H9 (cell line): ENCODE measurements at regions not wholly inside any gene's neighbourhood (a gene's known extent, or its start where the extent isn't known, plus 50 kb on each side); places are given as distances from the start of the nearest gene placed in this dataset.

ENCODE experiments used
- DNase-seq: peaks from one replicate; pipeline ENCODE4 v3.0.0-alpha.2; 2017
- H2AFZ ChIP-seq: one replicate; pipeline ENCODE4 v1.6.1; 2013; ENCODE audit warnings: mild to moderate bottlenecking, low read length, control low read depth, moderate library complexity
- H2AK5ac ChIP-seq: 2 replicates; pipeline ENCODE4 v1.6.1; 2013; ENCODE audit warnings: low read length, control low read depth, mixed read lengths; ENCODE audit not compliant: insufficient read length
- H2BK120ac ChIP-seq: one replicate; pipeline ENCODE4 v1.6.1; 2013; ENCODE audit warnings: low read depth, mild to moderate bottlenecking, low read length, control low read depth, inconsistent platforms; ENCODE audit not compliant: poor library complexity, severe bottlenecking
- H2BK12ac ChIP-seq: 2 replicates; pipeline ENCODE4 v1.6.1; 2013; ENCODE audit warnings: low read length, control low read depth, mixed read lengths, low read depth; ENCODE audit not compliant: insufficient read length
- H2BK15ac ChIP-seq: 2 replicates; pipeline ENCODE4 v1.6.1; 2013; ENCODE audit warnings: low read depth, low read length, control low read depth
- H2BK20ac ChIP-seq: one replicate; pipeline ENCODE4 v1.6.1; 2013; ENCODE audit warnings: low read depth, mild to moderate bottlenecking, low read length, control low read depth, inconsistent platforms; ENCODE audit not compliant: poor library complexity, severe bottlenecking
- H2BK5ac ChIP-seq: 2 replicates; pipeline ENCODE4 v1.6.1; 2013; ENCODE audit warnings: low read length, control low read depth, mixed read lengths; ENCODE audit not compliant: insufficient read length
- H3K14ac ChIP-seq: 2 replicates; pipeline ENCODE4 v1.6.1; 2013; ENCODE audit warnings: low read length, control low read depth; ENCODE audit not compliant: insufficient read depth
- H3K18ac ChIP-seq: 2 replicates; pipeline ENCODE4 v1.6.1; 2013; ENCODE audit warnings: low read depth, mild to moderate bottlenecking, mixed read lengths, low read length, control low read depth; ENCODE audit not compliant: insufficient read length
- H3K23ac ChIP-seq: 2 replicates; pipeline ENCODE4 v1.6.1; 2013; ENCODE audit warnings: low read length, control low read depth, mixed read lengths, low read depth; ENCODE audit not compliant: insufficient read length
- H3K23me2 ChIP-seq: 2 replicates; pipeline ENCODE4 v1.6.1; 2013; ENCODE audit warnings: low read depth, mild to moderate bottlenecking, mixed read lengths, low read length, control low read depth; ENCODE audit not compliant: insufficient read length, poor library complexity, severe bottlenecking
- H3K27ac ChIP-seq: 2 replicates; pipeline ENCODE4 v1.5.1; 2013; ENCODE audit warnings: low read length, control low read depth, mixed read lengths, low read depth; ENCODE audit not compliant: insufficient read length
- H3K27me3 ChIP-seq: 2 replicates; pipeline ENCODE4 v1.6.1; 2013; ENCODE audit warnings: low read length, control low read depth, inconsistent platforms; ENCODE audit not compliant: insufficient read depth
- H3K4ac ChIP-seq: 2 replicates; pipeline ENCODE4 v1.6.1; 2013; ENCODE audit warnings: low read depth, mild to moderate bottlenecking, control low read depth, inconsistent platforms, low read length, moderate library complexity
- H3K4me1 ChIP-seq: 2 replicates; pipeline ENCODE4 v1.6.1; 2013; ENCODE audit warnings: low read length, control low read depth, inconsistent platforms; ENCODE audit not compliant: insufficient read depth
- H3K4me2 ChIP-seq: 2 replicates; pipeline ENCODE4 v1.6.1; 2013; ENCODE audit warnings: low read length, control low read depth, mixed read lengths; ENCODE audit not compliant: insufficient read length, insufficient read depth
- H3K56ac ChIP-seq: 2 replicates; pipeline ENCODE4 v1.6.1; 2013; ENCODE audit warnings: low read depth, mild to moderate bottlenecking, mixed read lengths, low read length, control low read depth; ENCODE audit not compliant: insufficient read length
- H3K79me1 ChIP-seq: 2 replicates; pipeline ENCODE4 v1.6.1; 2013; ENCODE audit warnings: low read depth, mild to moderate bottlenecking, moderate library complexity, low read length, control low read depth, inconsistent platforms; ENCODE audit not compliant: insufficient read depth, poor library complexity, severe bottlenecking
- H3K79me2 ChIP-seq: 2 replicates; pipeline ENCODE4 v1.6.1; 2013; ENCODE audit warnings: low read length, control low read depth, inconsistent platforms; ENCODE audit not compliant: insufficient read depth
- H3K9ac ChIP-seq: 2 replicates; pipeline ENCODE4 v1.6.1; 2013; ENCODE audit warnings: low read length, control low read depth, mixed read lengths; ENCODE audit not compliant: insufficient read length; ENCODE audit errors: extremely low read depth
- H3K9me3 ChIP-seq: one replicate; pipeline ENCODE4 v1.6.1; 2013; ENCODE audit warnings: low read depth, low read length, inconsistent platforms; ENCODE audit not compliant: control insufficient read depth
- H3T11ph ChIP-seq: one replicate; pipeline ENCODE4 v1.6.1; 2013; ENCODE audit warnings: mild to moderate bottlenecking, low read length, control low read depth, inconsistent platforms
- H4K20me1 ChIP-seq: one replicate; pipeline ENCODE4 v1.6.1; 2013; ENCODE audit not compliant: control insufficient read depth, insufficient read length, insufficient read depth
- H4K5ac ChIP-seq: 2 replicates; pipeline ENCODE4 v1.6.1; 2013; ENCODE audit warnings: low read depth, mild to moderate bottlenecking, mixed read lengths, low read length, control low read depth; ENCODE audit not compliant: insufficient read length
- H4K8ac ChIP-seq: replicated peaks from 2 replicates; pipeline ENCODE4 v1.6.1; 2013; ENCODE audit warnings: low read length, control low read depth, mixed read lengths, low read depth; ENCODE audit not compliant: insufficient read length
- H4K91ac ChIP-seq: 2 replicates; pipeline ENCODE4 v1.6.1; 2013; ENCODE audit warnings: low read depth, mild to moderate bottlenecking, moderate library complexity, mixed read lengths, low read length, control low read depth; ENCODE audit not compliant: insufficient read length
- H3K27ac Mint-ChIP-seq, 3 experiments: 2 replicates in 2 of 3; 3 replicates in 1 of 3; pipeline ENCODE4 v1.8.0; 2020 to 2021; ENCODE audit warnings: mixed read lengths in 3 of 3, mild to moderate bottlenecking in 1 of 3, moderate library complexity in 1 of 3
- H3K27me3 Mint-ChIP-seq: 2 replicates; pipeline ENCODE4 v1.8.0; 2021; ENCODE audit warnings: low read depth, mild to moderate bottlenecking, moderate library complexity, mixed read lengths
- H3K36me3 Mint-ChIP-seq, 3 experiments: 2 replicates in 2 of 3; 3 replicates in 1 of 3; pipeline ENCODE4 v1.8.0; 2020 to 2021; ENCODE audit warnings: low read depth in 3 of 3, mixed read lengths in 3 of 3; ENCODE audit not compliant: insufficient read depth in 1 of 3
- H3K4me1 Mint-ChIP-seq, 2 experiments: 2 replicates each; pipeline ENCODE4 v1.8.0; 2020; ENCODE audit warnings: mixed read lengths in 2 of 2
- H3K4me3 Mint-ChIP-seq, 2 experiments: 2 replicates in 1 of 2; 3 replicates in 1 of 2; pipeline ENCODE4 v1.8.0; 2020 to 2021; ENCODE audit warnings: mild to moderate bottlenecking in 2 of 2, mixed read lengths in 2 of 2, moderate library complexity in 1 of 2
- H3K9me3 Mint-ChIP-seq, 2 experiments: 2 replicates in 1 of 2; 3 replicates in 1 of 2; pipeline ENCODE4 v1.8.0; 2020; ENCODE audit warnings: mild to moderate bottlenecking in 2 of 2, mixed read lengths in 2 of 2, moderate library complexity in 1 of 2
- WGBS: extraction: QIAGEN DNeasy Blood & Tissue Kit; methylation state at CpG from one replicate; pipeline ENCODE4 v1.1.7; 2013; ENCODE audit warnings: missing lambda C conversion rate, low lambda C conversion rate, mixed read lengths; ENCODE audit not compliant: insufficient read length; ENCODE audit errors: extremely low coverage; 5-methylcytosine and 5-hydroxymethylcytosine counted together
- TF ChIP-seq, protein P1 (sequence below): fragments of 200-600 bp; sonication (generic); conservative IDR thresholded peaks from 3 replicates; pipeline ENCODE4 v1.8.0; 2021; ENCODE audit warnings: antibody characterized with exemption, mild to moderate bottlenecking

DNA sequence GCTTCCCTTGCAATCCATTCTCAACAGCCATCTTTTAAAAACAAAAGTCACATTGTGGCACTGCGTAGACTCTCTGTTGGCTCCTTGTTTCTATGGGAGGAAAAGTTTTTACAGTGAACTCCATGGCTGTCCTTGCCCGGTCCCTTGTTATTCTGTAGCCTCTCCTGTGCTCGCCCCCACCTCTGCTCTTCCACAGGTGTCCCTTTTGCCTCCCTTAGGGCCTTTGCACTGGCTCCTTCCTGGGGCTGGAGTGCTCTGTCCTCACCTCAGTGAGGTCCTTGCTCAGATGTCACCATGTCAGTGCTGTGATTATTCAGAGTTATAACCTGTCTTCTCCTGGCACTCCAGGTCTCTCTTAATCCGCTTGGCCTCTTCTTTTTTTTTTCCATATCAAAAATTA, 308.8 kb downstream of the DOCK8 start:
- no peak for DNase-seq
- Mint-ChIP-seq H3K9me3 (no peaks in the 10 kb centered on the region), H3K27ac (peak overlapping the region in 2 of 3 experiments; percentile 42 to 49; a peak in 2 of 7 replicates), H3K36me3 (peaks cover 0 to 6% (median 3%) of the 10 kb centered on the region in 3 experiments; a peak in 3 of 7 replicates), H3K27me3 (no peaks in the 10 kb centered on the region), H3K4me3 (no peak overlapping the region), H3K4me1 (peaks cover 1 to 4% of the 10 kb centered on the region in 2 experiments)
- Histone ChIP-seq H4K5ac (no peak overlapping the region), H2AK5ac (no peak overlapping the region), H3K4me2 (no peak overlapping the region), H2AFZ (no peak overlapping the region), H3K27me3 (no peaks in the 10 kb centered on the region), H3K23me2 (no peaks in the 10 kb centered on the region), H3K9me3 (no peaks in the 10 kb centered on the region), H4K91ac (no peak overlapping the region), H3K23ac (no peak overlapping the region), H3K79me1 (peaks cover 8% of the 10 kb centered on the region), H3K79me2 (no peaks in the 10 kb centered on the region; the same call in 1 of the 2 replicates), H3K56ac (no peak overlapping the region), H2BK20ac (no peak overlapping the region), H3T11ph (no peak overlapping the region), H2BK5ac (no peak overlapping the region), H3K4ac (no peak overlapping the region), H3K14ac (no peak overlapping the region), H3K4me1 (no peaks in the 10 kb centered on the region), H2BK120ac (no peak overlapping the region), H4K8ac (no peak overlapping the region), H2BK12ac (no peak overlapping the region), H3K27ac (no peak overlapping the region), H3K18ac (no peak overlapping the region), H2BK15ac (no peak overlapping the region), H3K9ac (no peak overlapping the region), H4K20me1 (no peaks in the 10 kb centered on the region)
- TF ChIP-seq, protein P1, sequence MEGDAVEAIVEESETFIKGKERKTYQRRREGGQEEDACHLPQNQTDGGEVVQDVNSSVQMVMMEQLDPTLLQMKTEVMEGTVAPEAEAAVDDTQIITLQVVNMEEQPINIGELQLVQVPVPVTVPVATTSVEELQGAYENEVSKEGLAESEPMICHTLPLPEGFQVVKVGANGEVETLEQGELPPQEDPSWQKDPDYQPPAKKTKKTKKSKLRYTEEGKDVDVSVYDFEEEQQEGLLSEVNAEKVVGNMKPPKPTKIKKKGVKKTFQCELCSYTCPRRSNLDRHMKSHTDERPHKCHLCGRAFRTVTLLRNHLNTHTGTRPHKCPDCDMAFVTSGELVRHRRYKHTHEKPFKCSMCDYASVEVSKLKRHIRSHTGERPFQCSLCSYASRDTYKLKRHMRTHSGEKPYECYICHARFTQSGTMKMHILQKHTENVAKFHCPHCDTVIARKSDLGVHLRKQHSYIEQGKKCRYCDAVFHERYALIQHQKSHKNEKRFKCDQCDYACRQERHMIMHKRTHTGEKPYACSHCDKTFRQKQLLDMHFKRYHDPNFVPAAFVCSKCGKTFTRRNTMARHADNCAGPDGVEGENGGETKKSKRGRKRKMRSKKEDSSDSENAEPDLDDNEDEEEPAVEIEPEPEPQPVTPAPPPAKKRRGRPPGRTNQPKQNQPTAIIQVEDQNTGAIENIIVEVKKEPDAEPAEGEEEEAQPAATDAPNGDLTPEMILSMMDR = no peak
- no CpG with 5 or more reads among the region's 4 CpGs for WGBS
